Upper lobe of left lung (tissue), 4 donors: ENCODE measurements at regions not wholly inside any gene's neighbourhood (a gene's known extent, or its start where the extent isn't known, plus 50 kb on each side); places are given as distances from the start of the nearest gene placed in this dataset.

Source experiments
- CTCF ChIP-seq, 6 experiments: fragments of 450-650 bp in 4 of 6; fragments of 200-600 bp in 2 of 6; sonication (generic) in 2 of 6; IDR thresholded peaks; one replicate each; pipeline ENCODE4 v1.5.1; 2016 to 2019; ENCODE audit warnings: antibody characterized with exemption in 6 of 6
- POLR2A ChIP-seq, 4 donors: fragments of 450-650 bp; IDR thresholded peaks; one replicate each; pipeline ENCODE4 v1.5.1; 2016 to 2017; ENCODE audit warnings: antibody characterized with exemption in 4 of 4, mild to moderate bottlenecking in 2 of 4
- POLR2AphosphoS5 ChIP-seq, 2 donors: sonication (generic); formaldehyde crosslinking; IDR thresholded peaks; one replicate each; pipeline ENCODE4 v1.5.1; 2017; ENCODE audit warnings: antibody characterized with exemption in 2 of 2

GRCh38 chr7:110170841-110171240, 920.1 kb upstream of the LRRN3 start:
- TF ChIP-seq CTCF (IDR thresholded peaks at IDR 0.05) (no peak), POLR2A (IDR thresholded peaks at IDR 0.05) (no peak), POLR2AphosphoS5 (IDR thresholded peaks at IDR 0.05) (no peak)
